H9 (cell line): ENCODE measurements at regions not wholly inside any gene's neighbourhood (a gene's known extent, or its start where the extent isn't known, plus 50 kb on each side); places are given as distances from the start of the nearest gene placed in this dataset.

Source experiments
- DNase-seq: peaks from one replicate; pipeline ENCODE4 v3.0.0-alpha.2; 2017
- H2AFZ ChIP-seq: one replicate; pipeline ENCODE4 v1.6.1; 2013; ENCODE audit warnings: mild to moderate bottlenecking, low read length, control low read depth, moderate library complexity
- H2AK5ac ChIP-seq: 2 replicates; pipeline ENCODE4 v1.6.1; 2013; ENCODE audit warnings: low read length, control low read depth, mixed read lengths; ENCODE audit not compliant: insufficient read length
- H2BK120ac ChIP-seq: one replicate; pipeline ENCODE4 v1.6.1; 2013; ENCODE audit warnings: low read depth, mild to moderate bottlenecking, low read length, control low read depth, inconsistent platforms; ENCODE audit not compliant: poor library complexity, severe bottlenecking
- H2BK12ac ChIP-seq: 2 replicates; pipeline ENCODE4 v1.6.1; 2013; ENCODE audit warnings: low read length, control low read depth, mixed read lengths, low read depth; ENCODE audit not compliant: insufficient read length
- H2BK15ac ChIP-seq: 2 replicates; pipeline ENCODE4 v1.6.1; 2013; ENCODE audit warnings: low read depth, low read length, control low read depth
- H2BK20ac ChIP-seq: one replicate; pipeline ENCODE4 v1.6.1; 2013; ENCODE audit warnings: low read depth, mild to moderate bottlenecking, low read length, control low read depth, inconsistent platforms; ENCODE audit not compliant: poor library complexity, severe bottlenecking
- H2BK5ac ChIP-seq: 2 replicates; pipeline ENCODE4 v1.6.1; 2013; ENCODE audit warnings: low read length, control low read depth, mixed read lengths; ENCODE audit not compliant: insufficient read length
- H3K14ac ChIP-seq: 2 replicates; pipeline ENCODE4 v1.6.1; 2013; ENCODE audit warnings: low read length, control low read depth; ENCODE audit not compliant: insufficient read depth
- H3K18ac ChIP-seq: 2 replicates; pipeline ENCODE4 v1.6.1; 2013; ENCODE audit warnings: low read depth, mild to moderate bottlenecking, mixed read lengths, low read length, control low read depth; ENCODE audit not compliant: insufficient read length
- H3K23ac ChIP-seq: 2 replicates; pipeline ENCODE4 v1.6.1; 2013; ENCODE audit warnings: low read length, control low read depth, mixed read lengths, low read depth; ENCODE audit not compliant: insufficient read length
- H3K23me2 ChIP-seq: 2 replicates; pipeline ENCODE4 v1.6.1; 2013; ENCODE audit warnings: low read depth, mild to moderate bottlenecking, mixed read lengths, low read length, control low read depth; ENCODE audit not compliant: insufficient read length, poor library complexity, severe bottlenecking
- H3K27ac ChIP-seq: 2 replicates; pipeline ENCODE4 v1.5.1; 2013; ENCODE audit warnings: low read length, control low read depth, mixed read lengths, low read depth; ENCODE audit not compliant: insufficient read length
- H3K27me3 ChIP-seq: 2 replicates; pipeline ENCODE4 v1.6.1; 2013; ENCODE audit warnings: low read length, control low read depth, inconsistent platforms; ENCODE audit not compliant: insufficient read depth
- H3K4ac ChIP-seq: 2 replicates; pipeline ENCODE4 v1.6.1; 2013; ENCODE audit warnings: low read depth, mild to moderate bottlenecking, control low read depth, inconsistent platforms, low read length, moderate library complexity
- H3K4me1 ChIP-seq: 2 replicates; pipeline ENCODE4 v1.6.1; 2013; ENCODE audit warnings: low read length, control low read depth, inconsistent platforms; ENCODE audit not compliant: insufficient read depth
- H3K4me2 ChIP-seq: 2 replicates; pipeline ENCODE4 v1.6.1; 2013; ENCODE audit warnings: low read length, control low read depth, mixed read lengths; ENCODE audit not compliant: insufficient read length, insufficient read depth
- H3K56ac ChIP-seq: 2 replicates; pipeline ENCODE4 v1.6.1; 2013; ENCODE audit warnings: low read depth, mild to moderate bottlenecking, mixed read lengths, low read length, control low read depth; ENCODE audit not compliant: insufficient read length
- H3K79me1 ChIP-seq: 2 replicates; pipeline ENCODE4 v1.6.1; 2013; ENCODE audit warnings: low read depth, mild to moderate bottlenecking, moderate library complexity, low read length, control low read depth, inconsistent platforms; ENCODE audit not compliant: insufficient read depth, poor library complexity, severe bottlenecking
- H3K79me2 ChIP-seq: 2 replicates; pipeline ENCODE4 v1.6.1; 2013; ENCODE audit warnings: low read length, control low read depth, inconsistent platforms; ENCODE audit not compliant: insufficient read depth
- H3K9ac ChIP-seq: 2 replicates; pipeline ENCODE4 v1.6.1; 2013; ENCODE audit warnings: low read length, control low read depth, mixed read lengths; ENCODE audit not compliant: insufficient read length; ENCODE audit errors: extremely low read depth
- H3K9me3 ChIP-seq: one replicate; pipeline ENCODE4 v1.6.1; 2013; ENCODE audit warnings: low read depth, low read length, inconsistent platforms; ENCODE audit not compliant: control insufficient read depth
- H3T11ph ChIP-seq: one replicate; pipeline ENCODE4 v1.6.1; 2013; ENCODE audit warnings: mild to moderate bottlenecking, low read length, control low read depth, inconsistent platforms
- H4K20me1 ChIP-seq: one replicate; pipeline ENCODE4 v1.6.1; 2013; ENCODE audit not compliant: control insufficient read depth, insufficient read length, insufficient read depth
- H4K5ac ChIP-seq: 2 replicates; pipeline ENCODE4 v1.6.1; 2013; ENCODE audit warnings: low read depth, mild to moderate bottlenecking, mixed read lengths, low read length, control low read depth; ENCODE audit not compliant: insufficient read length
- H4K8ac ChIP-seq: replicated peaks from 2 replicates; pipeline ENCODE4 v1.6.1; 2013; ENCODE audit warnings: low read length, control low read depth, mixed read lengths, low read depth; ENCODE audit not compliant: insufficient read length
- H4K91ac ChIP-seq: 2 replicates; pipeline ENCODE4 v1.6.1; 2013; ENCODE audit warnings: low read depth, mild to moderate bottlenecking, moderate library complexity, mixed read lengths, low read length, control low read depth; ENCODE audit not compliant: insufficient read length
- H3K27ac Mint-ChIP-seq, 3 experiments: 2 replicates in 2 of 3; 3 replicates in 1 of 3; pipeline ENCODE4 v1.8.0; 2020 to 2021; ENCODE audit warnings: mixed read lengths in 3 of 3, mild to moderate bottlenecking in 1 of 3, moderate library complexity in 1 of 3
- H3K27me3 Mint-ChIP-seq: 2 replicates; pipeline ENCODE4 v1.8.0; 2021; ENCODE audit warnings: low read depth, mild to moderate bottlenecking, moderate library complexity, mixed read lengths
- H3K36me3 Mint-ChIP-seq, 3 experiments: 2 replicates in 2 of 3; 3 replicates in 1 of 3; pipeline ENCODE4 v1.8.0; 2020 to 2021; ENCODE audit warnings: low read depth in 3 of 3, mixed read lengths in 3 of 3; ENCODE audit not compliant: insufficient read depth in 1 of 3
- H3K4me1 Mint-ChIP-seq, 2 experiments: 2 replicates each; pipeline ENCODE4 v1.8.0; 2020; ENCODE audit warnings: mixed read lengths in 2 of 2
- H3K4me3 Mint-ChIP-seq, 2 experiments: 2 replicates in 1 of 2; 3 replicates in 1 of 2; pipeline ENCODE4 v1.8.0; 2020 to 2021; ENCODE audit warnings: mild to moderate bottlenecking in 2 of 2, mixed read lengths in 2 of 2, moderate library complexity in 1 of 2
- H3K9me3 Mint-ChIP-seq, 2 experiments: 2 replicates in 1 of 2; 3 replicates in 1 of 2; pipeline ENCODE4 v1.8.0; 2020; ENCODE audit warnings: mild to moderate bottlenecking in 2 of 2, mixed read lengths in 2 of 2, moderate library complexity in 1 of 2
- CTCF ChIP-seq: fragments of 200-600 bp; sonication (generic); conservative IDR thresholded peaks from 3 replicates; pipeline ENCODE4 v1.8.0; 2021; ENCODE audit warnings: antibody characterized with exemption, mild to moderate bottlenecking
- WGBS: extraction: QIAGEN DNeasy Blood & Tissue Kit; methylation state at CpG from one replicate; pipeline ENCODE4 v1.1.7; 2013; ENCODE audit warnings: missing lambda C conversion rate, low lambda C conversion rate, mixed read lengths; ENCODE audit not compliant: insufficient read length; ENCODE audit errors: extremely low coverage; 5-methylcytosine and 5-hydroxymethylcytosine counted together

- H2BK120ac ChIP-seq: no peak overlapping the region
- Mint-ChIP-seq H3K36me3 (peaks cover 2 to 13% (median 3%) of the 10 kb centered on the region in 3 experiments; a peak in 5 of 7 replicates), H3K4me3 (no peak overlapping the region), H3K27ac (peak overlapping the region in 1 of 3 experiments; percentile 46; a peak in 1 of 7 replicates), H3K4me1 (peaks cover 16 to 17% of the 10 kb centered on the region in 2 experiments), H3K9me3 (no peaks in the 10 kb centered on the region; a peak in 1 of 5 replicates), H3K27me3 (no peaks in the 10 kb centered on the region; the same call in 1 of the 2 replicates)
- H4K5ac ChIP-seq: no peak overlapping the region
- no peak overlapping the region for H3K4ac ChIP-seq
- no peak overlapping the region for H2BK20ac ChIP-seq
- no peak overlapping the region for H4K91ac ChIP-seq
- H3K23ac ChIP-seq: no peak overlapping the region
- H3K79me1 ChIP-seq: no peaks in the 10 kb centered on the region
- H3K9me3 ChIP-seq: no peaks in the 10 kb centered on the region
- H4K8ac ChIP-seq: no peak overlapping the region
- no peak for TF ChIP-seq CTCF
- no peak overlapping the region for H2BK5ac ChIP-seq
- H3K27ac ChIP-seq: no peak overlapping the region
- no peaks in the 10 kb centered on the region for H3K79me2 ChIP-seq
- H2AFZ ChIP-seq: no peak overlapping the region
- no peaks in the 10 kb centered on the region; the same call in 1 of the 2 replicates for H3K4me1 ChIP-seq
- H3K56ac ChIP-seq: no peak overlapping the region
- H3K4me2 ChIP-seq: no peak overlapping the region
- no peak overlapping the region for H3T11ph ChIP-seq
- H2BK15ac ChIP-seq: no peak overlapping the region
- H2AK5ac ChIP-seq: no peak overlapping the region
- no peaks in the 10 kb centered on the region for H4K20me1 ChIP-seq
- no peaks in the 10 kb centered on the region for H3K27me3 ChIP-seq
- H3K18ac ChIP-seq: no peak overlapping the region
- peak overlapping the region; percentile 7 for H3K9ac ChIP-seq
- DNase-seq: no peak
- no peak overlapping the region for H2BK12ac ChIP-seq
- no peak overlapping the region for H3K14ac ChIP-seq
- H3K23me2 ChIP-seq: no peaks in the 10 kb centered on the region
- no CpG with 5 or more reads among the region's 4 CpGs for WGBS
Measured at GRCh38 chr7:131076711-131077181, 250.9 kb upstream of the MKLN1 start.
